Glutamatergic neuron (in vitro differentiated cells): ENCODE measurements at regions not wholly inside any gene's neighbourhood (a gene's known extent, or its start where the extent isn't known, plus 50 kb on each side); places are given as distances from the start of the nearest gene placed in this dataset.

Experiments
- DNase-seq: peaks from one replicate; pipeline ENCODE4 v3.0.0; 2022
- H3K27ac Mint-ChIP-seq: one replicate; pipeline ENCODE4 v1.8.0; 2020; ENCODE audit warnings: mild to moderate bottlenecking, mixed read lengths, inconsistent platforms; ENCODE audit not compliant: unreplicated experiment
- H3K27me3 Mint-ChIP-seq: one replicate; pipeline ENCODE4 v1.8.0; 2020; ENCODE audit warnings: mild to moderate bottlenecking, moderate library complexity, mixed read lengths, inconsistent platforms; ENCODE audit not compliant: unreplicated experiment
- H3K36me3 Mint-ChIP-seq: one replicate; pipeline ENCODE4 v1.8.0; 2020; ENCODE audit warnings: mild to moderate bottlenecking, mixed read lengths, inconsistent platforms; ENCODE audit not compliant: unreplicated experiment
- H3K4me1 Mint-ChIP-seq: one replicate; pipeline ENCODE4 v1.8.0; 2020; ENCODE audit warnings: mild to moderate bottlenecking, low read depth, mixed read lengths, inconsistent platforms; ENCODE audit not compliant: unreplicated experiment
- H3K4me3 Mint-ChIP-seq: one replicate; pipeline ENCODE4 v1.8.0; 2020; ENCODE audit warnings: mild to moderate bottlenecking, mixed read lengths, inconsistent platforms; ENCODE audit not compliant: unreplicated experiment
- H3K9me3 Mint-ChIP-seq: one replicate; pipeline ENCODE4 v1.8.0; 2020; ENCODE audit warnings: mild to moderate bottlenecking, moderate library complexity, mixed read lengths, inconsistent platforms; ENCODE audit not compliant: unreplicated experiment
- CTCF ChIP-seq: fragments of 200-600 bp; sonication (generic); IDR thresholded peaks from one replicate; pipeline ENCODE4 v1.5.0; 2021; ENCODE audit not compliant: partially characterized antibody, unreplicated experiment

- H3K27ac Mint-ChIP-seq, result no peak overlapping the region
- DNase-seq, result no peak
- no peak for TF ChIP-seq CTCF
- no peaks in the 10 kb centered on the region for H3K27me3 Mint-ChIP-seq
- H3K36me3 Mint-ChIP-seq, result peaks cover 3% of the 10 kb centered on the region
- peaks cover 1% of the 10 kb centered on the region for H3K9me3 Mint-ChIP-seq
- H3K4me1 Mint-ChIP-seq, result no peaks in the 10 kb centered on the region
- no peak overlapping the region for H3K4me3 Mint-ChIP-seq
Observed at GRCh38 chr5:98121036-98121936, 652.2 kb upstream of the RGMB start.

GRCh38 chr5:98128271-98128670, 645.2 kb upstream of the RGMB start:
- no peak for DNase-seq
- Mint-ChIP-seq H3K4me3 (no peak overlapping the region), H3K27ac (peak overlapping the region; percentile 28), H3K4me1 (peaks cover 2% of the 10 kb centered on the region), H3K27me3 (no peaks in the 10 kb centered on the region), H3K9me3 (no peaks in the 10 kb centered on the region), H3K36me3 (no peaks in the 10 kb centered on the region)
- TF ChIP-seq CTCF, result no peak

GRCh38 chr5:98128846-98129245, 644.6 kb upstream of the RGMB start:
- Mint-ChIP-seq H3K27ac (peak overlapping the region; percentile 28), H3K4me3 (no peak overlapping the region), H3K27me3 (no peaks in the 10 kb centered on the region), H3K36me3 (no peaks in the 10 kb centered on the region), H3K9me3 (no peaks in the 10 kb centered on the region), H3K4me1 (peaks cover 2% of the 10 kb centered on the region)
- no peak for DNase-seq
- no peak for TF ChIP-seq CTCF

- Mint-ChIP-seq H3K27me3 (no peaks in the 10 kb centered on the region), H3K9me3 (no peaks in the 10 kb centered on the region), H3K4me1 (peaks cover 2% of the 10 kb centered on the region), H3K27ac (no peak overlapping the region), H3K36me3 (no peaks in the 10 kb centered on the region), H3K4me3 (no peak overlapping the region)
- no peak for DNase-seq
- no peak for TF ChIP-seq CTCF
Observed at GRCh38 chr5:98130261-98131035, 643.0 kb upstream of the RGMB start.

- Mint-ChIP-seq H3K27me3 (no peaks in the 10 kb centered on the region), H3K27ac (no peak overlapping the region), H3K9me3 (no peaks in the 10 kb centered on the region), H3K36me3 (no peaks in the 10 kb centered on the region), H3K4me1 (no peaks in the 10 kb centered on the region), H3K4me3 (no peak overlapping the region)
- no peak for DNase-seq
- no peak for TF ChIP-seq CTCF
Observed at GRCh38 chr5:98144116-98144515, 629.3 kb upstream of the RGMB start.
